ENCODE measurements at regions not wholly inside any gene's neighbourhood (a gene's known extent, or its start where the extent isn't known, plus 50 kb on each side); places are given as distances from the start of the nearest gene placed in this dataset.

GRCh38 chr3:182631183-182632076, 161.9 kb upstream of the ATP11B start:
- Histone ChIP-seq H2BK120ac (ENCODE audit: insufficient read depth, low read length, poor library complexity) (no peak overlapping the region), H3K4ac (ENCODE audit: low read depth, low read length) (no peak overlapping the region), H3K18ac (ENCODE audit: low read length) (no peak overlapping the region), H4K12ac (ENCODE audit: low read depth, low read length) (no peak overlapping the region), H3K9ac (ENCODE audit: low read length) (no peak overlapping the region), H3K9me3 (ENCODE audit: insufficient read depth, low read depth, low read length) (no peaks in the 10 kb centered on the region), H2AFZ (ENCODE audit: insufficient read depth, low read length, poor library complexity) (no peak overlapping the region), H3K23ac (ENCODE audit: low read length) (no peak overlapping the region), H3K79me1 (ENCODE audit: low read length) (no peaks in the 10 kb centered on the region), H3K79me2 (ENCODE audit: control insufficient read depth, insufficient read depth, low read length, poor library complexity) (no peaks in the 10 kb centered on the region), H4K91ac (ENCODE audit: low read depth, low read length) (no peak overlapping the region), H3K27ac (ENCODE audit: low read depth, low read length) (no peak overlapping the region), H3K4me3 (ENCODE audit: low read depth, low read length) (no peak overlapping the region), H3K14ac (ENCODE audit: low read length) (no peak overlapping the region), H2BK12ac (ENCODE audit: low read length) (no peak overlapping the region), H3K4me2 (ENCODE audit: low read length) (no peak overlapping the region), H3K27me3 (ENCODE audit: insufficient read depth, low read length) (no peaks in the 10 kb centered on the region), H3K4me1 (ENCODE audit: control insufficient read depth in 1 of 2, insufficient read depth in 2 of 2, low read length in 2 of 2) (no peaks in the 10 kb centered on the region), H2AK5ac (ENCODE audit: low read length) (no peak overlapping the region), H4K8ac (ENCODE audit: low read depth, low read length) (no peak overlapping the region), H3K36me3 (ENCODE audit: control insufficient read depth in 1 of 2, insufficient read depth in 2 of 2, low read length in 2 of 2) (no peaks in the 10 kb centered on the region), H2BK5ac (ENCODE audit: low read depth, low read length, poor library complexity) (no peak overlapping the region)
- DNase-seq = no peak
- WGBS (ENCODE audit: extremely low coverage, insufficient coverage, insufficient read length) = no CpG with 5 or more reads among the region's 6 CpGs

DNA sequence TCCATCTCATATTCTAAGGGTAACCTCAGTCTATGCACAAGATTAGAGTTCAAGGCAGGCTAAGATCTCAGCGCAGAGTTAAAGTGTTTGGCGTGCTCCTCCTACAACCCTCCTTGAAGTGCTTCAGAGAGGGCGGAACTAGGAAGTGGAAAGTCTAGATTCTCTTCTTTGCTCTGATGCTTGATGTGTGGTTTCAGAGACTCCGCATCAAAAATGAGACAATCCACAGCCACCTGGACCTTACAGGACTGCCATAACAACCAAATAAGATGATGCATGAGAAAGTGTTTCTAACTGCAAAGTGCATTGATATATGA, 161.3 kb upstream of the ATP11B start:
- no peak overlapping the region for H3K23ac ChIP-seq (ENCODE audit: low read length)
- H3K4me1 ChIP-seq (ENCODE audit: control insufficient read depth in 1 of 2, insufficient read depth in 2 of 2, low read length in 2 of 2) = no peaks in the 10 kb centered on the region
- no peak overlapping the region for H2BK120ac ChIP-seq (ENCODE audit: insufficient read depth, low read length, poor library complexity)
- H3K36me3 ChIP-seq (ENCODE audit: control insufficient read depth in 1 of 2, insufficient read depth in 2 of 2, low read length in 2 of 2) = no peaks in the 10 kb centered on the region
- no peak overlapping the region for H2BK5ac ChIP-seq (ENCODE audit: low read depth, low read length, poor library complexity)
- no peak for DNase-seq
- no peak overlapping the region for H3K4me2 ChIP-seq (ENCODE audit: low read length)
- H3K14ac ChIP-seq (ENCODE audit: low read length) = no peak overlapping the region
- H3K4me3 ChIP-seq (ENCODE audit: low read depth, low read length) = no peak overlapping the region
- no peak overlapping the region for H4K8ac ChIP-seq (ENCODE audit: low read depth, low read length)
- H3K4ac ChIP-seq (ENCODE audit: low read depth, low read length) = no peak overlapping the region
- H3K9ac ChIP-seq (ENCODE audit: low read length) = no peak overlapping the region
- no peak overlapping the region for H2AK5ac ChIP-seq (ENCODE audit: low read length)
- no peaks in the 10 kb centered on the region for H3K27me3 ChIP-seq (ENCODE audit: insufficient read depth, low read length)
- H3K79me1 ChIP-seq (ENCODE audit: low read length) = no peaks in the 10 kb centered on the region
- no peak overlapping the region for H3K27ac ChIP-seq (ENCODE audit: low read depth, low read length)
- no CpG with 5 or more reads among the region's 4 CpGs for WGBS (ENCODE audit: extremely low coverage, insufficient coverage, insufficient read length)
- H4K12ac ChIP-seq (ENCODE audit: low read depth, low read length) = no peak overlapping the region
- no peaks in the 10 kb centered on the region for H3K79me2 ChIP-seq (ENCODE audit: control insufficient read depth, insufficient read depth, low read length, poor library complexity)
- H4K91ac ChIP-seq (ENCODE audit: low read depth, low read length) = no peak overlapping the region
- H2BK12ac ChIP-seq (ENCODE audit: low read length) = no peak overlapping the region
- no peak overlapping the region for H3K18ac ChIP-seq (ENCODE audit: low read length)
- H2AFZ ChIP-seq (ENCODE audit: insufficient read depth, low read length, poor library complexity) = no peak overlapping the region
- H3K9me3 ChIP-seq (ENCODE audit: insufficient read depth, low read depth, low read length) = no peaks in the 10 kb centered on the region

- H3K18ac ChIP-seq (ENCODE audit: low read length) = no peak overlapping the region
- no peaks in the 10 kb centered on the region for H3K79me1 ChIP-seq (ENCODE audit: low read length)
- no peaks in the 10 kb centered on the region for H3K4me1 ChIP-seq (ENCODE audit: control insufficient read depth in 1 of 2, insufficient read depth in 2 of 2, low read length in 2 of 2)
- no peak overlapping the region for H4K12ac ChIP-seq (ENCODE audit: low read depth, low read length)
- H2AK5ac ChIP-seq (ENCODE audit: low read length) = no peak overlapping the region
- H3K27me3 ChIP-seq (ENCODE audit: insufficient read depth, low read length) = no peaks in the 10 kb centered on the region
- no peak overlapping the region for H2BK5ac ChIP-seq (ENCODE audit: low read depth, low read length, poor library complexity)
- no peak overlapping the region for H2BK120ac ChIP-seq (ENCODE audit: insufficient read depth, low read length, poor library complexity)
- no peak overlapping the region for H2BK12ac ChIP-seq (ENCODE audit: low read length)
- H3K36me3 ChIP-seq (ENCODE audit: control insufficient read depth in 1 of 2, insufficient read depth in 2 of 2, low read length in 2 of 2) = no peaks in the 10 kb centered on the region
- WGBS (ENCODE audit: extremely low coverage, insufficient coverage, insufficient read length) = no CpG with 5 or more reads among the region's 7 CpGs
- H2AFZ ChIP-seq (ENCODE audit: insufficient read depth, low read length, poor library complexity) = no peak overlapping the region
- H3K4me3 ChIP-seq (ENCODE audit: low read depth, low read length) = no peak overlapping the region
- no peak overlapping the region for H3K14ac ChIP-seq (ENCODE audit: low read length)
- H4K8ac ChIP-seq (ENCODE audit: low read depth, low read length) = no peak overlapping the region
- no peak overlapping the region for H4K91ac ChIP-seq (ENCODE audit: low read depth, low read length)
- H3K9ac ChIP-seq (ENCODE audit: low read length) = no peak overlapping the region
- DNase-seq = peak in 1 of 2 donors; percentile 58
- H3K27ac ChIP-seq (ENCODE audit: low read depth, low read length) = no peak overlapping the region
- H3K4ac ChIP-seq (ENCODE audit: low read depth, low read length) = no peak overlapping the region
- no peaks in the 10 kb centered on the region for H3K79me2 ChIP-seq (ENCODE audit: control insufficient read depth, insufficient read depth, low read length, poor library complexity)
- H3K23ac ChIP-seq (ENCODE audit: low read length) = no peak overlapping the region
- no peaks in the 10 kb centered on the region for H3K9me3 ChIP-seq (ENCODE audit: insufficient read depth, low read depth, low read length)
- H3K4me2 ChIP-seq (ENCODE audit: low read length) = no peak overlapping the region
Observed at GRCh38 chr3:182633186-182633585, 160.1 kb upstream of the ATP11B start.

- no peak overlapping the region for H2BK12ac ChIP-seq (ENCODE audit: low read length)
- no peaks in the 10 kb centered on the region for H3K79me1 ChIP-seq (ENCODE audit: low read length)
- no CpG with 5 or more reads among the region's 1 CpG for WGBS (ENCODE audit: extremely low coverage, insufficient coverage, insufficient read length)
- H3K18ac ChIP-seq (ENCODE audit: low read length) = no peak overlapping the region
- H3K14ac ChIP-seq (ENCODE audit: low read length) = no peak overlapping the region
- no peaks in the 10 kb centered on the region for H3K9me3 ChIP-seq (ENCODE audit: insufficient read depth, low read depth, low read length)
- H3K23ac ChIP-seq (ENCODE audit: low read length) = no peak overlapping the region
- no peaks in the 10 kb centered on the region for H3K4me1 ChIP-seq (ENCODE audit: control insufficient read depth in 1 of 2, insufficient read depth in 2 of 2, low read length in 2 of 2)
- no peak overlapping the region for H3K9ac ChIP-seq (ENCODE audit: low read length)
- H3K4me3 ChIP-seq (ENCODE audit: low read depth, low read length) = no peak overlapping the region
- H2BK5ac ChIP-seq (ENCODE audit: low read depth, low read length, poor library complexity) = no peak overlapping the region
- no peak overlapping the region for H2AFZ ChIP-seq (ENCODE audit: insufficient read depth, low read length, poor library complexity)
- no peak overlapping the region for H3K27ac ChIP-seq (ENCODE audit: low read depth, low read length)
- no peaks in the 10 kb centered on the region for H3K27me3 ChIP-seq (ENCODE audit: insufficient read depth, low read length)
- H3K4me2 ChIP-seq (ENCODE audit: low read length) = no peak overlapping the region
- no peaks in the 10 kb centered on the region for H3K79me2 ChIP-seq (ENCODE audit: control insufficient read depth, insufficient read depth, low read length, poor library complexity)
- DNase-seq = peak in 1 of 2 donors; percentile 73
- H3K36me3 ChIP-seq (ENCODE audit: control insufficient read depth in 1 of 2, insufficient read depth in 2 of 2, low read length in 2 of 2) = no peaks in the 10 kb centered on the region
- no peak overlapping the region for H4K91ac ChIP-seq (ENCODE audit: low read depth, low read length)
- no peak overlapping the region for H3K4ac ChIP-seq (ENCODE audit: low read depth, low read length)
- H4K8ac ChIP-seq (ENCODE audit: low read depth, low read length) = no peak overlapping the region
- no peak overlapping the region for H2BK120ac ChIP-seq (ENCODE audit: insufficient read depth, low read length, poor library complexity)
- no peak overlapping the region for H4K12ac ChIP-seq (ENCODE audit: low read depth, low read length)
- H2AK5ac ChIP-seq (ENCODE audit: low read length) = no peak overlapping the region
Observed at GRCh38 chr3:182636646-182637045, 156.7 kb upstream of the ATP11B start.
